Skin of body (tissue), 1 donor: ENCODE measurements at regions not wholly inside any gene's neighbourhood (a gene's known extent, or its start where the extent isn't known, plus 50 kb on each side); places are given as distances from the start of the nearest gene placed in this dataset.
"Not testable (repeated sequence)": the region's sequence is repeated elsewhere in the genome, so short reads cannot be mapped to it uniquely, and the experiment has no call there.

Experiments used
- DNase-seq: peaks from one replicate; lab custom pipeline; 2025; lab: John Stamatoyannopoulos, UW

GRCh38 chr16:60031740-60032139 lies 1297.6 kb upstream of the GOT2 start:
- no peak for DNase-seq

GRCh38 chr16:60027351-60027750 lies 1293.2 kb upstream of the GOT2 start:
- DNase-seq, result no peak

GRCh38 chr16:60013076-60013475 lies 1279.0 kb upstream of the GOT2 start:
- no peak for DNase-seq

- DNase-seq, result no peak
Observed at GRCh38 chr16:60001523-60001922, 1267.4 kb upstream of the GOT2 start.

- DNase-seq, result no peak
Observed at GRCh38 chr16:59997706-59998105, 1263.6 kb upstream of the GOT2 start.

- DNase-seq, result no peak
Observed at GRCh38 chr16:59993101-59993500, 1259.0 kb upstream of the GOT2 start.

- no peak for DNase-seq
Observed at GRCh38 chr16:59991171-59991570, 1257.1 kb upstream of the GOT2 start.

- no peak for DNase-seq
Observed at GRCh38 chr16:59988591-59988990, 1254.5 kb upstream of the GOT2 start.

GRCh38 chr16:59975953-59976352 lies 1241.8 kb upstream of the GOT2 start:
- no peak for DNase-seq

GRCh38 chr16:59973966-59974365 lies 1239.8 kb upstream of the GOT2 start:
- no peak for DNase-seq

GRCh38 chr16:59971264-59971663 lies 1237.1 kb upstream of the GOT2 start:
- DNase-seq, result no peak

GRCh38 chr16:59964232-59964924 lies 1230.3 kb upstream of the GOT2 start:
- DNase-seq, result no peak

GRCh38 chr16:59959311-59959710 lies 1225.2 kb upstream of the GOT2 start:
- DNase-seq, result no peak

- DNase-seq, result no peak
Observed at GRCh38 chr16:59950431-59950830, 1216.3 kb upstream of the GOT2 start.

- not testable (repeated sequence) for DNase-seq
Observed at GRCh38 chr16:59944041-59944440, 1209.9 kb upstream of the GOT2 start.

GRCh38 chr16:59941594-59941993 lies 1207.5 kb upstream of the GOT2 start:
- no peak for DNase-seq

- no peak for DNase-seq
Observed at GRCh38 chr16:59920054-59920453, 1185.9 kb upstream of the GOT2 start.

- DNase-seq, result no peak
Observed at GRCh38 chr16:59913666-59914065, 1179.5 kb upstream of the GOT2 start.

GRCh38 chr16:59909262-59909661 lies 1175.1 kb upstream of the GOT2 start:
- no peak for DNase-seq

- DNase-seq, result no peak
Observed at GRCh38 chr16:59907611-59908010, 1173.5 kb upstream of the GOT2 start.

- DNase-seq, result peak; percentile 49
Observed at GRCh38 chr16:59905606-59906005, 1171.5 kb upstream of the GOT2 start.

GRCh38 chr16:59905131-59905530 lies 1171.0 kb upstream of the GOT2 start:
- no peak for DNase-seq

- no peak for DNase-seq
Observed at GRCh38 chr16:59899940-59900339, 1165.8 kb upstream of the GOT2 start.

GRCh38 chr16:59892376-59892775 lies 1158.3 kb upstream of the GOT2 start:
- no peak for DNase-seq
